GM21619 (cell line): ENCODE measurements at regions not wholly inside any gene's neighbourhood (a gene's known extent, or its start where the extent isn't known, plus 50 kb on each side); places are given as distances from the start of the nearest gene placed in this dataset.
A peak's percentile ranks its signal among the peaks of the same experiment; 100 is the strongest.
"Not testable (repeated sequence)": the region's sequence is repeated elsewhere in the genome, so short reads cannot be mapped to it uniquely, and the experiment has no call there.

Source experiments
- ATAC-seq: cut with Tn5 transposase; IDR thresholded peaks from one replicate; pipeline ENCODE4 v1.9.1; 2021; ENCODE audit not compliant: unreplicated experiment

DNA sequence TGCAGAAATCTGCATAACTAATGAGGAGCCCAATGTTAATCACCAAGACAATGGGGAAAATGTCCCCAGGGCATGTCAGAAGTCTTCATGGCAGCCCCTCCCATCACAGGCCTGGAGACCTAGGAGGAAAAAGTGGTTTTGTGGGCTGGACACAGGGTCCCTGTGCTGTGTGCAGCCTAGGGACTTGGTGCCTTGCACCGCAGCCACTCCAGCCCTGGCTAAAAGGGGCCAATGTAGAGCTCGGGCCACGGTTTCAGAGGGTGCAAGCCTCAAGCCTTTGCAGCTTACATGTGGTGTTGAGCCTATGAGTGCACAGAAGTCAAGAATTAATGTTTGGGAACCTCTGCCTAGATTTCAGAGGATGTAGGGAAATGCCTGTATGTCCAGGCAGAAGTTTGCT is 474.3 kb upstream of the ADGRB3 start:
- ATAC-seq = not testable (repeated sequence)

- no peak for ATAC-seq
Measured at GRCh38 chr6:68160348-68160747, 474.7 kb upstream of the ADGRB3 start.

DNA sequence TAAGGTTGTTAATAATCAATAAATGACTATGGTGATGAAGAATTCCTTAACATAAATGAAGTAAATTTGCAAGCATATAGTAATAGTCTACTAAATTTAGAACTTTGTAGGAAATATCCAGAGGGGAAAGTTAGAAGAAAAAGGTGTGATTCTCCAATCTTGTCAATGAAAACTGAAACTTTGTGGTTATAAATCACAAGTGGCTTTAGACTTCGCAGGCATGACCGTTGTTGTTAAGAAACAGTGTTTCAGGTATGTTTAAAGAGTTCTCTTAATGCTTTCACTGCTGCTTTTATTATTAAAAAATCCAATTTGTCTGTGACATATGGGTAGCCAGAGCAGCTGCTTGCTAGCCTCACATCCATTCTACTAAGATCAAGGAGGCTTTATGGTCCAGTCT is 475.6 kb upstream of the ADGRB3 start:
- ATAC-seq = no peak

GRCh38 chr6:68158256-68158655 is 476.8 kb upstream of the ADGRB3 start:
- no peak for ATAC-seq

GRCh38 chr6:68144667-68145066 is 490.4 kb upstream of the ADGRB3 start:
- ATAC-seq = no peak

GRCh38 chr6:68141190-68141589 is 493.9 kb upstream of the ADGRB3 start:
- no peak for ATAC-seq

DNA sequence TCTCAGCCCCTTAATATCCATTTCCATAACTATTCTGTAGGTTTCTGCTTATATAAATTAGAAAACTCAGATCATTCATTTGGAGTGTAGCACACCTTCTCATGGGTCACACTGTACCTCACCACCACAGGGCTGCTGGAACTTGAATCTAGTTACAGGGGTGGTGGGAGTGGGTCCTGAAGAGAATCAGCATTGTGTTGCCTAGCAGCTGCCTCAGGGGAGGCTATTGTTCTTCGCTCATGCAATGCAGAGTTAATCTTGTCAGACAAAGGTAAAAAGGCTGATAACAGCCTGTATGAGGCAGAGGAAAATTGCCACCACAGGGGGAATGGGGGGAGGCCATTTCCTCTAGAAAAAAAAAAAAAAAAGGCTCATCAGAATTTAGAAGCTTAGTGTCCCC is 496.0 kb upstream of the ADGRB3 start:
- ATAC-seq = no peak

DNA sequence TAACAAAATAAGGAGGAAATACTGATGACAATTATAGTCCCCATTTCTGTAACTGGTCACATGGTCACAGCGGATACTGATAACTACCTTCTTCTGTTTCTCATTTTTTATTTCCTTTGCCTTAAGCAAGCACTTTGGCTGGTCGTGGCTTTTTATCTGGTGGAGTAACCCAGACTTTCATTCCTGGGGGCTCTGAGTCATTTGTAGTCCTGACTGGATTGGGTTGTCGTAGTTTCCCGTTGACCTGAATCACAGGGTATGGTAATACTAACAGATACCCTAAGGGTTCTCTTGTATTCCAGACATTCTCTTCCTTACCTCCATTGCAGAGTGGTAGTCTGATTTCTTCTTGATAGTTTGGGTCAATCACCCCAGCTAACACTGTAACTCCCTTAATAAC is 500.3 kb upstream of the ADGRB3 start:
- no peak for ATAC-seq

DNA sequence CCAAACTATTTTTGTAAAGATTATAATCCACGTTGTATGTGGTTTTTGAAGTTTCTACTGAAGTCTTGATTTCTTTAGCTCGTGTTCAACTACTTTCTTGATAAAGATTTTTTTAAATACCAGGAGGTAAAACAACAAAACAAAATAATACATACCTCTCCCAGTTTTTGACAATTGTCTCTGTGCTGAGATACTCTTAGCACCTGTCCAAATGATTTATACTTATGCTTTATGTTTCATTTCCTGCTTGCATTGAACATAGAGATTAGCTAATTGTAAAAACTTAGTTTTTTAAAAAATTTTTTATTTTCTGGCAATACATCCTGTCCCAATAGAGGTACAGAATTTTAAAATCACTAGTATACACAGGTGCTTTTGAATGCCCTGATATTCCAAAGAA is 506.9 kb upstream of the ADGRB3 start:
- no peak for ATAC-seq

GRCh38 chr6:68127074-68127473 is 508.0 kb upstream of the ADGRB3 start:
- ATAC-seq = no peak

- ATAC-seq = peak; percentile 77
Measured at GRCh38 chr6:68126089-68126749, 508.9 kb upstream of the ADGRB3 start.

DNA sequence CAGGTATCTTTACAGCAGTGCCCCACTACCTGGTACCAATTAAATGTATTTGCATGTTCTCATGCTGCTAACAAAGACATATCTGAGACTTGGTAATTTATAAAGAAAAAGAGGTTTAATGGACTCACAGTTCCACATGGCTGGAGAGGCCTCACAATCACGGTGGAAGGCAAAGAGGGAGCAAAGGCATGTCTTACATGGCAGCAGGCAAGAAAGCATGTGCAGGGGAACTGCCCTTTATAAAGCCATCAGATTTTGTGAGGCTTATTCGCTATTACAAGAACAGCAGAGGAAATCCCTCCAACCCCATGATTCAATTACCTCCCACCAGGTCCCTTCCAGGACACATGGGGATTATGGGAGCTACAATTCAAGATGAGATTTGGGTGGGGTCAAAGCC is 512.1 kb upstream of the ADGRB3 start:
- not testable (repeated sequence) for ATAC-seq

GRCh38 chr6:68122032-68122431 is 513.0 kb upstream of the ADGRB3 start:
- no peak for ATAC-seq

GRCh38 chr6:68120954-68121353 is 514.1 kb upstream of the ADGRB3 start:
- ATAC-seq = not testable (repeated sequence)

DNA sequence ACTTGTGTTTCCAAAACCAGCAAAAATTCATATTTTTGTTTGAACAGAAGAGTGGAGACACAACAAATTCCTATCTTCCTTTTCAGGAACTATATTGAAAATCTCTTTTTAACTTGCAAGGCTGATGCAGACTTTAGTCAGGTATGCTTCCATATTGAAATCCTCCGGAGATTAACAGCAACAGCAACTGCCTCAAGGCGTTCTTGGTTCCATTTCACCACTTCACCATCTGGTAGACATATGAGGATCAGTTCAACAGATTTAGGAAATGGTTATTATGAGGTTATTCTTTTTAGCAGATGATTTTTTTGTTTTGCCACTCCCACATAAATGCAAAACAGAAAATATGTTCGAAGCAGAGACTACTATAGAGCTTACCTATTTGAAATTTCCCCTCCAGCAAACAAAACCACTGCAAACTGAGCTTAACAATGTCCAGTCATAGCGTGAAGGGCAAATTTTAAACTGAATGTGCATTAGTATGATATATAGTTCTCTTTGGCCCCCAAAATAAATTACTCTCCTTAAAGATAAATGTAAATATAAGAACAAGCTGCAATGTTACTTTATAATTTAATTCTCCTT is 520.5 kb upstream of the ADGRB3 start:
- no peak for ATAC-seq

DNA sequence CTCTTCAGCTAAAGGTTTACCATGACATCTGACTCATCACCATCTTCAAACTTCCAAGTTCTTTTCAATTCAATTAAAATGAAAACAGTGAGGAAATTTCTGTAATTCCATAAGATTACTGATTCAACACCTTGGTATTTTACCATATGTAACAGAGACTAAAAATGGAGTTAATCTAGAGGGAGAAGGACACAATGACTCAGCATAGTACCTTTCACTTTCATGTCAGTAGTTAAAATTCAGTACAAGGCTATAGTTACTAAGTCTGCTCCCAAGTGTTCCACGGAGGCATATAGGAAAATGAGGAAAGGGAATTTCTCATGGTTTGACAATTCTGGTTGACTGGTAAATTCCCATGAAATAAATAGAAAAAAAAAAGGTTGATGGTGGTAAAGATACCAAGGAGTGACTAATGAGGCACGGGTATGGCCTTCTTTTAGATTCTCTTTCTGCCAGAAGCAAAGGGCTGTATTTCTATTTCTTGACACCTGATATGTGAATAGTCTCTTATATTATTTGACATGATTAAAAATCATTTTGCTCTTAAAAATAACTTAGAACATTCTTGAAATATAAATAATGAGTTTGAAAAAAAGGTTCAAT is 526.7 kb upstream of the ADGRB3 start:
- peak; percentile 60 for ATAC-seq

GRCh38 chr6:68094070-68094469 is 541.0 kb upstream of the ADGRB3 start:
- ATAC-seq = no peak

GRCh38 chr6:68087399-68088133 is 547.5 kb upstream of the ADGRB3 start:
- ATAC-seq = peak; percentile 84

DNA sequence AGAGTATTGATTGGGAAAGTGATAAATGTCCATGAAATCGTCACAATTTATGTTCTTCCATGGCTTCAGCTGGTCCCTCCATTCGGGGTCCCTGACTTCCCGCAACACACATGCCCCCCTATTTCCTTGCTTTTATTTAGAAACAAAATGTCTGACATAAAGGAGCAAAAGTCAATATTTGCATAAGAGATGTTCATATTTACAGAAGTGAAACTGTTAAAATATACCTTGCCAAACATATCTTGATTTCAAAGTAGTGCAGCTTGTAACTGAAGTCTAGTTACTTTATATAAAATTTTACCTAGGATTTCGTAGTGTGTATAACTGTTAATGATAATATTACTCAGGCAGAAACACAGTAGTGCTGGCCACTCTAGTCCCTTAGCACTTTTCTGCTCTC is 548.9 kb upstream of the ADGRB3 start:
- no peak for ATAC-seq

DNA sequence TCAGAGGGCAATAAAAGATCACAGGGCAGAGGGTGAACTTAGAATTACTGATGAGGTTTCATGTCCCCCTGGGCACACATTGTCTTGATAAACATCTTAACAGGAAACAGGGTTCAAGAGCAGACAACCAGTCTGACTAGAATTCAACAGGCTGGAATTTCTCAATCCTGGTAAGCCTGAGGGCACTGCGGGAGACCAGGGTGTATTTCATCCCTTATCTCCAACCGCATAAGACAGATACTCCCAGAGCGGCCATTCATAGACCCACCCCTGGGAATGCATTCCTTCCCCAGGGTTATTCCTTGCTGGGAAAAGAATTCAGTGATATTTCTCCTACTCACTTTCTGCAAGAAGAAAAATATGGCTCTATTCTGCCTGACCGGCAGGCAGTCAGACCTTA is 549.5 kb upstream of the ADGRB3 start:
- not testable (repeated sequence) for ATAC-seq

DNA sequence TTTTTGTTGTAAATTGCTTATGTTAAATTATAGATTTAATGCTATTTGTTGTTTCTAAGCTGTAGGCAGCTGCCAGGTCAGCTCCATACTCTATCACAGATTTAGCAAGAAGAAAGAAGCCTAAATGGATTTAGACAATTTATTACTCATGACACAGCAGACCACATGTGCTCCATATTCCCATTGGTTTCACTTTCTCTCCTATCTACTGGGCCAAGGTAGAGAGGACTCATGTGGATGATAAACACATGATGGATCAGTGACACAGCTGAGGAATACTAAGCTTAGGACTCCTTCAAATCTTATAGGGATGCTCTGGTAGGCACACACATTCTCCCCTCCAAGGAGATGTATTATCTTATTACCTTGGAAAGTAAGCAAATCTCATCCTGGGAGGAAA is 553.0 kb upstream of the ADGRB3 start:
- ATAC-seq = no peak

- no peak for ATAC-seq
Measured at GRCh38 chr6:68080074-68080473, 555.0 kb upstream of the ADGRB3 start.
